Endothelial cell of umbilical vein (primary cell): ENCODE measurements at regions not wholly inside any gene's neighbourhood (a gene's known extent, or its start where the extent isn't known, plus 50 kb on each side); places are given as distances from the start of the nearest gene placed in this dataset.

Experiments used
- BruUV-seq: library from RNA; stranded (reverse); fragments of 400-500 nt; replicated peaks from 2 replicates; lab custom pipeline; 2021; lab: Mats Ljungman, UMichigan
- CTCF ChIA-PET: fragments of 300-600, 350-600 bp; sonication (Branson Sonifier 250); formaldehyde crosslinking; loops from one replicate; lab custom pipeline; 2021; ENCODE audit warnings: antibody characterized with exemption, inconsistent platforms; lab: Charles Lee
- POLR2A ChIA-PET: fragments of 300-600, 350-600 bp; sonication (Branson Sonifier 250); formaldehyde crosslinking; loops from one replicate; lab custom pipeline; 2021; ENCODE audit warnings: antibody characterized with exemption, inconsistent platforms; lab: Charles Lee
- DNase-seq: peaks from one replicate; pipeline ENCODE4 v3.0.0-alpha.2; 2011; ENCODE audit warnings: low read depth, low spot score
- FAIRE-seq: peaks from 2 replicates; lab custom pipeline; 2011; peaks lifted over from hg19 to GRCh38; lab: Jason Lieb, UNC
- H2AFZ ChIP-seq: 2 replicates; pipeline ENCODE4 v1.6.0; 2012; ENCODE audit warnings: low read depth, low read length, control low read depth, inconsistent platforms
- H3K27ac ChIP-seq: 2 replicates; pipeline ENCODE4 v1.5.1; 2011; ENCODE audit warnings: low read depth, mild to moderate bottlenecking, control low read depth, low read length, moderate library complexity; ENCODE audit not compliant: insufficient read depth
- H3K27me3 ChIP-seq, 2 experiments: 2 replicates each; pipeline versions ENCODE4 v1.6.0 to v1.6.1; 2011; ENCODE audit warnings: low read length in 2 of 2, mixed read lengths in 1 of 2; ENCODE audit not compliant: control insufficient read depth in 2 of 2, insufficient read depth in 2 of 2
- H3K36me3 ChIP-seq, 2 experiments: 2 replicates in 1 of 2; 3 replicates in 1 of 2; pipeline ENCODE4 v1.5.1; 2011; ENCODE audit warnings: low read length in 2 of 2, mild to moderate bottlenecking in 1 of 2, moderate library complexity in 1 of 2; ENCODE audit not compliant: control insufficient read depth in 2 of 2, insufficient read depth in 2 of 2; ENCODE audit errors: extremely low read depth in 1 of 2
- H3K4me1 ChIP-seq: 3 replicates; pipeline ENCODE4 v1.5.1; 2011; ENCODE audit warnings: mild to moderate bottlenecking, low read length; ENCODE audit not compliant: control insufficient read depth, insufficient read depth; ENCODE audit errors: extremely low read depth
- H3K4me2 ChIP-seq: 2 replicates; pipeline ENCODE4 v1.6.1; 2011; ENCODE audit warnings: low read length, control low read depth, mixed read lengths; ENCODE audit not compliant: insufficient read depth
- H3K4me3 ChIP-seq, 3 experiments: fragments of 200-600 bp in 1 of 3; sonication (generic), shearing (Covaris generic) in 1 of 3; replicated peaks in 1 of 3; 2 replicates each; pipeline ENCODE4 v1.5.1; 2011 to 2016; ENCODE audit warnings: control low read depth in 3 of 3, low read length in 3 of 3, mild to moderate bottlenecking in 2 of 3, inconsistent platforms in 1 of 3, low read depth in 1 of 3, moderate library complexity in 1 of 3; ENCODE audit not compliant: insufficient read depth in 1 of 3
- H3K79me2 ChIP-seq: 2 replicates; pipeline ENCODE4 v1.6.0; 2012; ENCODE audit warnings: low read length, inconsistent platforms; ENCODE audit not compliant: control insufficient read depth, insufficient read depth
- H3K9ac ChIP-seq: replicated peaks from 2 replicates; pipeline ENCODE3; 2011; ENCODE audit warnings: low read length, control low read depth; ENCODE audit not compliant: insufficient read depth; ENCODE audit errors: extremely low read depth
- H3K9me1 ChIP-seq: replicated peaks from 3 replicates; pipeline ENCODE4 v1.6.0; 2011; ENCODE audit warnings: mild to moderate bottlenecking, low read length; ENCODE audit not compliant: control insufficient read depth, insufficient read depth; ENCODE audit errors: extremely low read depth
- H3K9me3 ChIP-seq: replicated peaks from 2 replicates; pipeline ENCODE4 v1.5.1; 2012; ENCODE audit warnings: low read length, inconsistent platforms; ENCODE audit not compliant: control insufficient read depth, insufficient read depth
- H4K20me1 ChIP-seq: replicated peaks from 2 replicates; pipeline ENCODE3; 2011; ENCODE audit warnings: mild to moderate bottlenecking, low read length; ENCODE audit not compliant: control insufficient read depth, insufficient read depth; ENCODE audit errors: extremely low read depth
- CTCF ChIP-seq, 2 donors: IDR thresholded peaks; 1 replicate in 1 of 2; 2 replicates in 1 of 2; pipeline ENCODE4 v1.5.1; 2011; ENCODE audit warnings: low read length in 2 of 2, mild to moderate bottlenecking in 2 of 2, moderate library complexity in 2 of 2, control low read depth in 1 of 2, inconsistent platforms in 1 of 2, low read depth in 1 of 2; ENCODE audit not compliant: insufficient read depth in 1 of 2; ENCODE audit errors: extremely low read depth in 1 of 2
- EZH2 ChIP-seq: IDR thresholded peaks from 2 replicates; pipeline ENCODE4 v1.6.1; 2012; ENCODE audit warnings: borderline replicate concordance, low read depth, mild to moderate bottlenecking, moderate library complexity, low read length, inconsistent platforms; ENCODE audit not compliant: severe bottlenecking
- FOS ChIP-seq: IDR thresholded peaks from 2 replicates; pipeline ENCODE4 v1.6.1; 2011; ENCODE audit warnings: mild to moderate bottlenecking, low read length, moderate library complexity, borderline replicate concordance; ENCODE audit not compliant: insufficient read depth
- GATA2 ChIP-seq: IDR thresholded peaks from 2 replicates; pipeline ENCODE4 v1.7.0; 2011; ENCODE audit warnings: low read depth, mild to moderate bottlenecking, moderate library complexity, mixed read lengths, low read length; ENCODE audit not compliant: insufficient read length, insufficient read depth
- JUN ChIP-seq: IDR thresholded peaks from 2 replicates; pipeline ENCODE4 v1.6.1; 2011; ENCODE audit warnings: borderline replicate concordance, low read depth; ENCODE audit not compliant: insufficient read length, insufficient read depth
- MAX ChIP-seq: IDR thresholded peaks from 2 replicates; pipeline ENCODE4 v1.6.1; 2011; ENCODE audit not compliant: insufficient read depth, insufficient read length
- MYC ChIP-seq: IDR thresholded peaks from one replicate; pipeline ENCODE4 v1.6.1; 2011; ENCODE audit warnings: mild to moderate bottlenecking, low read depth, low read length
- POLR2A ChIP-seq: IDR thresholded peaks from 2 replicates; pipeline ENCODE4 v1.6.1; 2012; ENCODE audit warnings: low read depth, mild to moderate bottlenecking, control low read depth, low read length
- POLR2AphosphoS5 ChIP-seq: IDR thresholded peaks from 2 replicates; pipeline ENCODE4 v1.6.1; 2012; ENCODE audit warnings: low read depth, mild to moderate bottlenecking, control low read depth, low read length, moderate library complexity; ENCODE audit not compliant: insufficient read depth
- dilution Hi-C: fragments of 300-500 bp; cut with MboI; formaldehyde crosslinking; loops from one replicate; pipeline ENCODE4 v1.15.0; 2019; ENCODE audit warnings: low sequenced_read_pairs; ENCODE audit not compliant: extremely low pct_ligation_motif_present
- intact Hi-C: fragments of 100-400 bp; cut with micrococcal nuclease; formaldehyde crosslinking; loops from one replicate; pipeline ENCODE4 v1.10.0; 2022

GRCh38 chr5:6808462-6808861, 95.2 kb downstream of the TENT4A start:
- Histone ChIP-seq H3K27ac (no peak overlapping the region), H3K36me3 (no peaks in the 10 kb centered on the region), H3K9ac (no peak overlapping the region), H3K4me3 (no peak overlapping the region), H3K27me3 (no peaks in the 10 kb centered on the region), H3K79me2 (no peaks in the 10 kb centered on the region), H2AFZ (no peak overlapping the region), H3K4me1 (no peaks in the 10 kb centered on the region), H3K4me2 (no peak overlapping the region), H4K20me1 (no peaks in the 10 kb centered on the region), H3K9me3 (no peaks in the 10 kb centered on the region), H3K9me1 (no peaks in the 10 kb centered on the region)
- ChIA-PET CTCF (no interaction called here), POLR2A (no interaction called here)
- intact Hi-C loops, result no loop called here
- dilution Hi-C loops, result no loop called here
- DNase-seq, result no peak
- no TSS peak for BruUV-seq
- no peak for FAIRE-seq
- TF ChIP-seq MAX, result no peak
- TF ChIP-seq FOS, result no peak
- TF ChIP-seq CTCF (IDR thresholded peaks at IDR 0.05; ENCODE audit: extremely low read depth in 1 of 2, insufficient read depth in 1 of 2, low read depth in 1 of 2, low read length in 2 of 2), result no peak
- TF ChIP-seq EZH2, result no peak
- TF ChIP-seq JUN, result no peak
- no peak for TF ChIP-seq POLR2A
- TF ChIP-seq POLR2AphosphoS5, result no peak
- no peak for TF ChIP-seq GATA2
- no peak for TF ChIP-seq MYC
